Stimulated activated CD4-positive, alpha-beta T cell treated with anti-CD3 and anti-CD28 coated beads, Interleukin-2, amount 100 ng/mL, for 48 hours (primary cell): ENCODE measurements at regions not wholly inside any gene's neighbourhood (a gene's known extent, or its start where the extent isn't known, plus 50 kb on each side); places are given as distances from the start of the nearest gene placed in this dataset.
A peak's percentile ranks its signal among the peaks of the same experiment; 100 is the strongest.
"Not testable (repeated sequence)": the region's sequence is repeated elsewhere in the genome, so short reads cannot be mapped to it uniquely, and the experiment has no call there.

Experiments
- DNase-seq, 2 donors: peaks; one replicate each; pipeline ENCODE4 v3.0.0-alpha.2; 2020

GRCh38 chr18:1304392-1304992 lies 399.8 kb downstream of the ADCYAP1 start:
- no peak for DNase-seq

- no peak for DNase-seq
Observed at GRCh38 chr18:1306641-1307040, 402.0 kb downstream of the ADCYAP1 start.

GRCh38 chr18:1308686-1309085 lies 404.0 kb downstream of the ADCYAP1 start:
- DNase-seq = no peak

GRCh38 chr18:1311376-1311775 lies 406.7 kb downstream of the ADCYAP1 start:
- no peak for DNase-seq

GRCh38 chr18:1335345-1335744 lies 430.7 kb downstream of the ADCYAP1 start:
- not testable (repeated sequence) for DNase-seq

- DNase-seq = no peak
Observed at GRCh38 chr18:1350931-1351450, 446.3 kb downstream of the ADCYAP1 start.

GRCh38 chr18:1353025-1353424 lies 448.4 kb downstream of the ADCYAP1 start:
- no peak for DNase-seq

- peak in 1 of 2 donors; percentile 0 for DNase-seq
Observed at GRCh38 chr18:1357724-1358123, 453.1 kb downstream of the ADCYAP1 start.

- DNase-seq = no peak
Observed at GRCh38 chr18:1361936-1362335, 457.3 kb downstream of the ADCYAP1 start.

GRCh38 chr18:1370552-1370951 lies 465.9 kb downstream of the ADCYAP1 start:
- DNase-seq = no peak

GRCh38 chr18:1371724-1372123 lies 467.1 kb downstream of the ADCYAP1 start:
- no peak for DNase-seq

GRCh38 chr18:1383465-1383864 lies 478.8 kb downstream of the ADCYAP1 start:
- DNase-seq = no peak

GRCh38 chr18:1388468-1388867 lies 483.8 kb downstream of the ADCYAP1 start:
- not testable (repeated sequence) for DNase-seq

GRCh38 chr18:1392046-1392445 lies 487.4 kb downstream of the ADCYAP1 start:
- DNase-seq = no peak

- DNase-seq = no peak
Observed at GRCh38 chr18:1392865-1393734, 488.4 kb downstream of the ADCYAP1 start.

GRCh38 chr18:1393929-1394328 lies 489.3 kb downstream of the ADCYAP1 start:
- DNase-seq = no peak

- no peak for DNase-seq
Observed at GRCh38 chr18:1394426-1394825, 489.8 kb downstream of the ADCYAP1 start.

GRCh38 chr18:1394966-1395365 lies 490.3 kb downstream of the ADCYAP1 start:
- no peak for DNase-seq

- DNase-seq = no peak
Observed at GRCh38 chr18:1408376-1408775, 503.7 kb downstream of the ADCYAP1 start.

GRCh38 chr18:1412655-1413322 lies 508.1 kb downstream of the ADCYAP1 start:
- DNase-seq = no peak

GRCh38 chr18:1413323-1413675 lies 508.6 kb downstream of the ADCYAP1 start:
- DNase-seq = no peak

- no peak for DNase-seq
Observed at GRCh38 chr18:1416074-1416473, 511.4 kb downstream of the ADCYAP1 start.

- no peak for DNase-seq
Observed at GRCh38 chr18:1421502-1421901, 516.8 kb downstream of the ADCYAP1 start.

GRCh38 chr18:1422634-1423033 lies 518.0 kb downstream of the ADCYAP1 start:
- DNase-seq = no peak
